Type B pancreatic cell (in vitro differentiated cells): ENCODE measurements at regions not wholly inside any gene's neighbourhood (a gene's known extent, or its start where the extent isn't known, plus 50 kb on each side); places are given as distances from the start of the nearest gene placed in this dataset.

Experiments used
- DNase-seq: peaks from one replicate; pipeline ENCODE4 v3.0.0; 2021; ENCODE audit warnings: mixed read lengths; ENCODE audit not compliant: unreplicated experiment; ENCODE audit errors: extremely low spot score
- H3K27ac Mint-ChIP-seq: 2 replicates; pipeline ENCODE4 v1.8.0; 2021; ENCODE audit warnings: mild to moderate bottlenecking, mixed read lengths
- H3K27me3 Mint-ChIP-seq: 2 replicates; pipeline ENCODE4 v1.8.0; 2021; ENCODE audit warnings: mixed read lengths
- H3K36me3 Mint-ChIP-seq: 2 replicates; pipeline ENCODE4 v1.8.0; 2021; ENCODE audit warnings: mixed read lengths
- H3K4me1 Mint-ChIP-seq: one replicate; pipeline ENCODE4 v1.8.0; 2021; ENCODE audit warnings: mixed read lengths; ENCODE audit not compliant: unreplicated experiment
- H3K4me3 Mint-ChIP-seq: 2 replicates; pipeline ENCODE4 v1.8.0; 2021; ENCODE audit warnings: mild to moderate bottlenecking, mixed read lengths
- H3K9me3 Mint-ChIP-seq: 2 replicates; pipeline ENCODE4 v1.8.0; 2021; ENCODE audit warnings: mixed read lengths
- TF ChIP-seq, protein P1 (sequence below): fragments of 200-600 bp; sonication (generic); conservative IDR thresholded peaks from 2 replicates; pipeline ENCODE4 v1.5.0; 2021; ENCODE audit warnings: antibody characterized with exemption, mild to moderate bottlenecking

DNA sequence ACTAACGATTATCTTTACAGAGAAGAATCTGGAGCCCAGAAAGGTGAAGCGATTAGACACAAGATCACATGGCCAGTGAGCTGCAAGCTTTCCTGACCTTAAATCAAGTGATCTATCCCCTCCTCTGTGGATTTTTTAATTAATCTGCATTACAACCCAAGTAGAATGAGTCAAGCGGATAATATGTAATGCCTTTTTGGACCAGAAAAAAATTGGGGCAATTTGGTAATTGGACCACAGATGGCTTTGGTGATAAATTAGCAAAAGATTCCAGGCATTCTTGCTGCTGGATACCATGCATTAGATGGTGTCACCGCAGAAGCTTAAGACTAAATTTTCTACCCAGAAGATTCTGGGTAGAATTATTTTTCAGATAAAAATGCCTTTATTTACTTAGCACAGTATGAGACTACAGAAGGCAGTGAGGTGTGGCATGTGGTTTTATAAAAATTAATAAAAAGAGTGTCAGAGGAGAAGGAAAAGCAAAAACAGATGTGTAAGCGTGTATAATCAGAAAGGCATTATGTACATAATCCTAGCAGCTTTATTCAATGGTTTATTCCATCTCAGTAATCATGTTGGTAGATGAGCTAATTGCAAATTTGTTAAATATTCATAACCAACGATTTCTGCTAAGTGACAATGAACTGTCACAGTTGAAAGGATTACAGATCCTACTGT is 53.9 kb upstream of the PCSK2 start:
- H3K4me1 Mint-ChIP-seq = peaks cover 20% of the 10 kb centered on the region
- no peak overlapping the region for H3K4me3 Mint-ChIP-seq
- H3K27me3 Mint-ChIP-seq = no peaks in the 10 kb centered on the region
- TF ChIP-seq, protein P1, sequence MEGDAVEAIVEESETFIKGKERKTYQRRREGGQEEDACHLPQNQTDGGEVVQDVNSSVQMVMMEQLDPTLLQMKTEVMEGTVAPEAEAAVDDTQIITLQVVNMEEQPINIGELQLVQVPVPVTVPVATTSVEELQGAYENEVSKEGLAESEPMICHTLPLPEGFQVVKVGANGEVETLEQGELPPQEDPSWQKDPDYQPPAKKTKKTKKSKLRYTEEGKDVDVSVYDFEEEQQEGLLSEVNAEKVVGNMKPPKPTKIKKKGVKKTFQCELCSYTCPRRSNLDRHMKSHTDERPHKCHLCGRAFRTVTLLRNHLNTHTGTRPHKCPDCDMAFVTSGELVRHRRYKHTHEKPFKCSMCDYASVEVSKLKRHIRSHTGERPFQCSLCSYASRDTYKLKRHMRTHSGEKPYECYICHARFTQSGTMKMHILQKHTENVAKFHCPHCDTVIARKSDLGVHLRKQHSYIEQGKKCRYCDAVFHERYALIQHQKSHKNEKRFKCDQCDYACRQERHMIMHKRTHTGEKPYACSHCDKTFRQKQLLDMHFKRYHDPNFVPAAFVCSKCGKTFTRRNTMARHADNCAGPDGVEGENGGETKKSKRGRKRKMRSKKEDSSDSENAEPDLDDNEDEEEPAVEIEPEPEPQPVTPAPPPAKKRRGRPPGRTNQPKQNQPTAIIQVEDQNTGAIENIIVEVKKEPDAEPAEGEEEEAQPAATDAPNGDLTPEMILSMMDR = no peak
- no peak for DNase-seq
- no peaks in the 10 kb centered on the region for H3K36me3 Mint-ChIP-seq
- no peak overlapping the region for H3K27ac Mint-ChIP-seq
- no peaks in the 10 kb centered on the region for H3K9me3 Mint-ChIP-seq
